ENCODE measurements at regions not wholly inside any gene's neighbourhood (a gene's known extent, or its start where the extent isn't known, plus 50 kb on each side); places are given as distances from the start of the nearest gene placed in this dataset.
"Not testable (repeated sequence)": the region's sequence is repeated elsewhere in the genome, so short reads cannot be mapped to it uniquely, and the experiment has no call there.

- DNase-seq: not testable (repeated sequence)
These were observed 72.4 kb downstream of the HNRNPD start for GRCh38 chr4:82301390-82301789.

- no peak for DNase-seq
These were observed 80.5 kb downstream of the HNRNPD start for GRCh38 chr4:82293304-82293703.

- no peak for DNase-seq
These were observed 86.1 kb downstream of the HNRNPD start for GRCh38 chr4:82287720-82288119.

GRCh38 chr4:82284858-82285805, 88.7 kb downstream of the HNRNPD start:
- peak; percentile 97 for DNase-seq

GRCh38 chr4:82284475-82284857, 89.3 kb downstream of the HNRNPD start:
- no peak for DNase-seq

GRCh38 chr4:82282875-82283274, 90.9 kb downstream of the HNRNPD start:
- DNase-seq: no peak

- DNase-seq: not testable (repeated sequence)
These were observed 94.2 kb downstream of the HNRNPD start for GRCh38 chr4:82279550-82279949.

GRCh38 chr4:82276332-82276640, 97.5 kb downstream of the HNRNPD start:
- DNase-seq: no peak

- DNase-seq: no peak
These were observed 98.1 kb downstream of the HNRNPD start for GRCh38 chr4:82275431-82276331.

GRCh38 chr4:82274700-82275099, 99.1 kb downstream of the HNRNPD start:
- DNase-seq: not testable (repeated sequence)

- not testable (repeated sequence) for DNase-seq
These were observed 101.3 kb downstream of the HNRNPD start for GRCh38 chr4:82272523-82272922.

- DNase-seq: not testable (repeated sequence)
These were observed 101.8 kb downstream of the HNRNPD start for GRCh38 chr4:82271915-82272480.

GRCh38 chr4:82268826-82269193, 105.0 kb downstream of the HNRNPD start:
- no peak for DNase-seq

- peak; percentile 68 for DNase-seq
These were observed 105.6 kb downstream of the HNRNPD start for GRCh38 chr4:82268050-82268825.

- DNase-seq: no peak
These were observed 106.3 kb downstream of the HNRNPD start for GRCh38 chr4:82267506-82267905.

- DNase-seq: no peak
These were observed 107.4 kb downstream of the HNRNPD start for GRCh38 chr4:82266345-82266744.

GRCh38 chr4:82261084-82261483, 112.7 kb downstream of the HNRNPD start:
- no peak for DNase-seq

GRCh38 chr4:82260632-82261031, 113.2 kb downstream of the HNRNPD start:
- no peak for DNase-seq

- DNase-seq: no peak
These were observed 117.1 kb downstream of the HNRNPD start for GRCh38 chr4:82256718-82257117.

- no peak for DNase-seq
These were observed 118.1 kb downstream of the HNRNPD start for GRCh38 chr4:82255657-82256056.

GRCh38 chr4:82248903-82249632, 124.7 kb downstream of the HNRNPD start:
- no peak for DNase-seq

- DNase-seq: no peak
These were observed 126.2 kb downstream of the HNRNPD start for GRCh38 chr4:82247629-82248028.

Measured in NCI-H1092 treated with DMSO at 0.1 percent for 48 hours (cell line).